Aorta (tissue), 5 donors: ENCODE measurements at regions not wholly inside any gene's neighbourhood (a gene's known extent, or its start where the extent isn't known, plus 50 kb on each side); places are given as distances from the start of the nearest gene placed in this dataset.
A peak's percentile ranks its signal among the peaks of the same experiment; 100 is the strongest.

ENCODE experiments used
- ATAC-seq: fragments of 200-7000 bp; cut with Tn5 transposase; one replicate; pipeline ENCODE4 v1.9.1; 2022; ENCODE audit warnings: moderate library complexity; ENCODE audit not compliant: low FRiP score
- DNase-seq, 2 donors: peaks; one replicate each; pipeline ENCODE4 v3.0.0-alpha.2; 2020
- H3K27ac ChIP-seq, 2 donors: one replicate each; pipeline ENCODE4 v1.5.1; 2013; ENCODE audit warnings: low read length in 2 of 2, mild to moderate bottlenecking in 2 of 2, moderate library complexity in 2 of 2, control low read depth in 1 of 2, inconsistent platforms in 1 of 2, low read depth in 1 of 2
- H3K27me3 ChIP-seq, 2 donors: one replicate each; pipeline ENCODE4 v1.6.1; 2013; ENCODE audit warnings: control low read depth in 1 of 2, low read length in 1 of 2, mild to moderate bottlenecking in 1 of 2, moderate library complexity in 1 of 2; ENCODE audit not compliant: insufficient read depth in 2 of 2, control insufficient read depth in 1 of 2
- H3K36me3 ChIP-seq, 2 donors: one replicate each; pipeline ENCODE4 v1.6.1; 2013; ENCODE audit warnings: control low read depth in 1 of 2, low read length in 1 of 2, mild to moderate bottlenecking in 1 of 2; ENCODE audit not compliant: insufficient read depth in 2 of 2, control insufficient read depth in 1 of 2
- H3K4me1 ChIP-seq, 2 donors: one replicate each; pipeline ENCODE4 v1.6.1; 2013; ENCODE audit warnings: low read length in 2 of 2, control low read depth in 1 of 2, mild to moderate bottlenecking in 1 of 2, moderate library complexity in 1 of 2; ENCODE audit not compliant: insufficient read depth in 2 of 2, control insufficient read depth in 1 of 2
- H3K4me3 ChIP-seq, 2 donors: one replicate each; pipeline ENCODE4 v1.5.1; 2013; ENCODE audit warnings: low read length in 2 of 2, control low read depth in 1 of 2, mild to moderate bottlenecking in 1 of 2
- H3K9me3 ChIP-seq: one replicate; pipeline ENCODE4 v1.6.1; 2013; ENCODE audit warnings: mild to moderate bottlenecking, low read length; ENCODE audit not compliant: control insufficient read depth
- WGBS, 2 donors: extraction: QIAGEN DNeasy Blood & Tissue Kit; methylation state at CpG; one replicate each; pipeline ENCODE4 v1.1.7; 2013; 5-methylcytosine and 5-hydroxymethylcytosine counted together
- intact Hi-C, 2 donors: fragments of 100-400 bp; cut with DNase I; formaldehyde crosslinking; loops; one replicate each; pipeline versions ENCODE4 v1.14.2 to v1.15.0; 2022
- donor health status: healthy with polysubstance abuse.
- donor health status: Bipolar disorder and iron deficiency.
- donor health status: DM: no; HTN: no; CAD: no.
- donor health status: DM: no; HTN: no; CAD: no.
- donor health status: DM: yes; HTN: yes; CAD: no.

GRCh38 chr2:118232796-118233195, 144.5 kb downstream of the INSIG2 start:
- WGBS, 2 donors: 54 to 67% methylated on average over 9 of the region's 9 CpGs
- Histone ChIP-seq H3K4me3 (no peak overlapping the region), H3K27ac (no peak overlapping the region), H3K27me3 (no peaks in the 10 kb centered on the region), H3K4me1 (no peaks in the 10 kb centered on the region), H3K9me3 (no peaks in the 10 kb centered on the region), H3K36me3 (no peaks in the 10 kb centered on the region)
- intact Hi-C loops: no loop called here
- DNase-seq: no peak
- ATAC-seq: no peak

GRCh38 chr2:118232391-118232790, 144.1 kb downstream of the INSIG2 start:
- 79 to 85% methylated on average over 3 of the region's 3 CpGs for WGBS, 2 donors

GRCh38 chr2:118231759-118232158, 143.5 kb downstream of the INSIG2 start:
- H3K27ac ChIP-seq: no peak overlapping the region
- H3K27me3 ChIP-seq: no peaks in the 10 kb centered on the region
- H3K36me3 ChIP-seq: no peaks in the 10 kb centered on the region
- 84 to 86% methylated on average over 6 of the region's 6 CpGs for WGBS, 2 donors
- no peak for DNase-seq
- no peak overlapping the region for H3K4me3 ChIP-seq
- ATAC-seq: no peak
- intact Hi-C loops: no loop called here
- no peaks in the 10 kb centered on the region for H3K4me1 ChIP-seq
- no peaks in the 10 kb centered on the region for H3K9me3 ChIP-seq

More at GRCh38 chr2:118232391-118232790, 144.1 kb downstream of the INSIG2 start:
- Histone ChIP-seq H3K4me1 (no peaks in the 10 kb centered on the region), H3K4me3 (no peak overlapping the region), H3K27ac (no peak overlapping the region), H3K27me3 (no peaks in the 10 kb centered on the region), H3K9me3 (no peaks in the 10 kb centered on the region), H3K36me3 (no peaks in the 10 kb centered on the region)
- DNase-seq (no peak), ATAC-seq (no peak)
- intact Hi-C loops: no loop called here

GRCh38 chr2:118227698-118228508, 139.6 kb downstream of the INSIG2 start:
- intact Hi-C loops: no loop called here
- H3K27me3 ChIP-seq: peaks cover 0 to 2% of the 10 kb centered on the region in 2 donors
- WGBS, 2 donors: 60 to 65% methylated on average over 6 of the region's 6 CpGs

GRCh38 chr2:118225666-118226065, 137.4 kb downstream of the INSIG2 start:
- no peak for ATAC-seq
- peaks cover 0 to 2% of the 10 kb centered on the region in 2 donors for H3K27me3 ChIP-seq
- no peak for DNase-seq
- no peak overlapping the region for H3K4me3 ChIP-seq
- H3K9me3 ChIP-seq: no peaks in the 10 kb centered on the region
- WGBS, 2 donors: 63 to 75% methylated on average over 9 of the region's 9 CpGs
- intact Hi-C loops: no loop called here
- no peak overlapping the region for H3K27ac ChIP-seq
- H3K36me3 ChIP-seq: no peaks in the 10 kb centered on the region
- H3K4me1 ChIP-seq: no peaks in the 10 kb centered on the region

More at GRCh38 chr2:118227698-118228508, 139.6 kb downstream of the INSIG2 start:
- Histone ChIP-seq H3K9me3 (no peaks in the 10 kb centered on the region), H3K27ac (no peak overlapping the region), H3K4me1 (no peaks in the 10 kb centered on the region), H3K4me3 (no peak overlapping the region), H3K36me3 (no peaks in the 10 kb centered on the region)
- DNase-seq (no peak), ATAC-seq (no peak)

GRCh38 chr2:118224895-118225311, 136.6 kb downstream of the INSIG2 start:
- Histone ChIP-seq H3K4me3 (no peak overlapping the region), H3K4me1 (no peaks in the 10 kb centered on the region), H3K27me3 (peaks cover 0 to 2% of the 10 kb centered on the region in 2 donors), H3K36me3 (no peaks in the 10 kb centered on the region), H3K9me3 (no peaks in the 10 kb centered on the region), H3K27ac (no peak overlapping the region)
- DNase-seq (no peak), ATAC-seq (no peak)
- intact Hi-C loops: no loop called here
- 78 to 81% methylated on average over 15 of the region's 15 CpGs for WGBS, 2 donors

- H3K4me3 ChIP-seq: peak overlapping the region in 1 of 2 donors; percentile 25
- intact Hi-C loops: loop anchor here in 1 of 2 donors (2.0 kb wide), 1 partner anchor 639 kb away; no protein-coding TSS in a partner anchor
- no peaks in the 10 kb centered on the region for H3K9me3 ChIP-seq
- no peaks in the 10 kb centered on the region for H3K4me1 ChIP-seq
- DNase-seq: no peak
- ATAC-seq: no peak
- 12% methylated on average over 73 to 77 of the region's 77 CpGs for WGBS, 2 donors
- H3K27me3 ChIP-seq: peaks cover 0 to 2% of the 10 kb centered on the region in 2 donors
- no peaks in the 10 kb centered on the region for H3K36me3 ChIP-seq
- H3K27ac ChIP-seq: no peak overlapping the region
Measured at GRCh38 chr2:118223992-118224894, 136.0 kb downstream of the INSIG2 start.

GRCh38 chr2:118223511-118223991, 135.3 kb downstream of the INSIG2 start:
- H3K36me3 ChIP-seq: no peaks in the 10 kb centered on the region
- H3K4me1 ChIP-seq: no peaks in the 10 kb centered on the region
- peak overlapping the region in 1 of 2 donors; percentile 25 for H3K4me3 ChIP-seq
- no peaks in the 10 kb centered on the region for H3K9me3 ChIP-seq
- DNase-seq (no peak), ATAC-seq (no peak)
- 14 to 18% methylated on average over 25 of the region's 25 CpGs for WGBS, 2 donors
- intact Hi-C loops: loop anchor here in 1 of 2 donors (2.0 kb wide), 1 partner anchor 639 kb away; no protein-coding TSS in a partner anchor
- H3K27me3 ChIP-seq: peaks cover 0 to 2% of the 10 kb centered on the region in 2 donors
- H3K27ac ChIP-seq: no peak overlapping the region
